Peyer's patch (tissue), 4 donors: ENCODE measurements at regions not wholly inside any gene's neighbourhood (a gene's known extent, or its start where the extent isn't known, plus 50 kb on each side); places are given as distances from the start of the nearest gene placed in this dataset.
"Not testable (repeated sequence)": the region's sequence is repeated elsewhere in the genome, so short reads cannot be mapped to it uniquely, and the experiment has no call there.

Experiments used
- DNase-seq, 3 donors: peaks; one replicate each; pipeline ENCODE4 v3.0.0-alpha.2; 2017 to 2019
- H3K27ac ChIP-seq, 4 donors: fragments of 200-600 bp; sonication (generic); one replicate each; pipeline ENCODE4 v1.5.1; 2016 to 2019
- H3K27me3 ChIP-seq, 2 donors: fragments of 200-600 bp; sonication (generic); one replicate each; pipeline ENCODE4 v1.5.1; 2019
- H3K36me3 ChIP-seq, 3 donors: fragments of 200-600 bp; sonication (generic); one replicate each; pipeline ENCODE4 v1.5.1; 2016 to 2019
- H3K4me1 ChIP-seq, 4 donors: fragments of 200-600 bp; sonication (generic); one replicate each; pipeline ENCODE4 v1.5.1; 2016 to 2019
- H3K4me3 ChIP-seq, 4 donors: fragments of 200-600 bp; sonication (generic); 1 replicate in 3 of 4; 2 replicates in 1 of 4; pipeline ENCODE4 v1.5.1; 2016 to 2019; ENCODE audit warnings: mild to moderate bottlenecking in 1 of 4
- H3K9me3 ChIP-seq, 4 donors: fragments of 200-600 bp; sonication (generic); one replicate each; pipeline ENCODE4 v1.5.1; 2016 to 2019; ENCODE audit warnings: mild to moderate bottlenecking in 1 of 4
- POLR2A ChIP-seq, 2 donors: fragments of 450-650 bp; IDR thresholded peaks; one replicate each; pipeline ENCODE4 v1.5.1; 2017; ENCODE audit warnings: antibody characterized with exemption in 2 of 2, mild to moderate bottlenecking in 2 of 2, moderate library complexity in 2 of 2
- TF ChIP-seq, protein P1 (sequence below), 6 experiments: fragments of 450-650 bp in 4 of 6; fragments of 200-600 bp in 2 of 6; sonication (generic) in 1 of 6; IDR thresholded peaks; one replicate each; pipeline ENCODE4 v1.5.1; 2017 to 2019; ENCODE audit warnings: antibody characterized with exemption in 6 of 6, mild to moderate bottlenecking in 3 of 6, moderate library complexity in 1 of 6

DNA sequence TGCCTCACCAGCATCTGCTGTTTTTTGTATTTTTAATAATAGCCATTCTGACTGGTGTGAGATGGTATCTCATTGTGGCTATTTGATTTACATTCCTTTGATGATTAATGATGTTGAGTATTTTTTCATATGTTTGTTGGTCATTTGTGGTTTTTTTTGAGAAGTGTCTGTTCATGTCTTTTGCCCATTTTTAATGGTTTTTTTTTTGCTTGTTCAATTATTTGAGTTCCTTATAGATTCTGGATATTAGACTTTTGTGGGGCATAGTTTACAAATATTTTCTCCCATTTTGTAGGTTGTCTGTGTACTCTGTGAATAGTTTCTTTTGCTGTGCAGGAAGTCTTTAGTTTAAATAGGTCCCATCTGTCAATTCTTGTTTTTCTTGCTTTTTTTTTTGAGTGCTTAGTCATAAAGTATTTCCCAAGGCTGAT is 148.1 kb downstream of the NPR3 start:
- no peak for DNase-seq
- no peaks in the 10 kb centered on the region for H3K36me3 ChIP-seq
- H3K27ac ChIP-seq: no peak overlapping the region
- H3K4me3 ChIP-seq: no peak overlapping the region
- no peak for TF ChIP-seq POLR2A (IDR thresholded peaks at IDR 0.05)
- TF ChIP-seq, protein P1, sequence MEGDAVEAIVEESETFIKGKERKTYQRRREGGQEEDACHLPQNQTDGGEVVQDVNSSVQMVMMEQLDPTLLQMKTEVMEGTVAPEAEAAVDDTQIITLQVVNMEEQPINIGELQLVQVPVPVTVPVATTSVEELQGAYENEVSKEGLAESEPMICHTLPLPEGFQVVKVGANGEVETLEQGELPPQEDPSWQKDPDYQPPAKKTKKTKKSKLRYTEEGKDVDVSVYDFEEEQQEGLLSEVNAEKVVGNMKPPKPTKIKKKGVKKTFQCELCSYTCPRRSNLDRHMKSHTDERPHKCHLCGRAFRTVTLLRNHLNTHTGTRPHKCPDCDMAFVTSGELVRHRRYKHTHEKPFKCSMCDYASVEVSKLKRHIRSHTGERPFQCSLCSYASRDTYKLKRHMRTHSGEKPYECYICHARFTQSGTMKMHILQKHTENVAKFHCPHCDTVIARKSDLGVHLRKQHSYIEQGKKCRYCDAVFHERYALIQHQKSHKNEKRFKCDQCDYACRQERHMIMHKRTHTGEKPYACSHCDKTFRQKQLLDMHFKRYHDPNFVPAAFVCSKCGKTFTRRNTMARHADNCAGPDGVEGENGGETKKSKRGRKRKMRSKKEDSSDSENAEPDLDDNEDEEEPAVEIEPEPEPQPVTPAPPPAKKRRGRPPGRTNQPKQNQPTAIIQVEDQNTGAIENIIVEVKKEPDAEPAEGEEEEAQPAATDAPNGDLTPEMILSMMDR (IDR thresholded peaks at IDR 0.05): no peak
- no peaks in the 10 kb centered on the region for H3K27me3 ChIP-seq
- H3K9me3 ChIP-seq: peaks cover 0 to 7% (median 0%) of the 10 kb centered on the region in 4 donors
- no peaks in the 10 kb centered on the region for H3K4me1 ChIP-seq

DNA sequence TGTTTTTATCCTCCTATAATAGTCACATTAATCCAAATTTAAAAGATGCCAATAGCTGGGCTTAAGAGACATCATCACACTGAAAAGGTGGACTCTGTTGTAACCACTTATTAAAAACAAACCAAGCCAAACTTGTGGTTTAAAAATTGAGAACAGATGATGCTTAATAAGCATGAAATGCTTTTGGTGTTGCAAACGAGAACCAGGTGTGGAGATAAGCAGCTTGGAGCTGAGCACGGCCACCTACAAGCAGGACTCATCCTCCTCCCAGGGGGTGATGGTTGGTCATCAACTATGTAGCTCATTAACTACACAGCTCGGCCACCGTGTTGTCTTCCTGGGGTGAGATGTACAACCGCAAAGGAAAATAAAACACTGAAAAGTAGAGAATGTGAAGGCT is 154.4 kb downstream of the NPR3 start:
- TF ChIP-seq, protein P1 (IDR thresholded peaks at IDR 0.05): no peak
- no peak for TF ChIP-seq POLR2A (IDR thresholded peaks at IDR 0.05)
- no peaks in the 10 kb centered on the region for H3K36me3 ChIP-seq
- H3K4me1 ChIP-seq: no peaks in the 10 kb centered on the region
- no peak overlapping the region for H3K27ac ChIP-seq
- no peak overlapping the region for H3K4me3 ChIP-seq
- no peaks in the 10 kb centered on the region for H3K27me3 ChIP-seq
- DNase-seq: no peak
- no peaks in the 10 kb centered on the region for H3K9me3 ChIP-seq

DNA sequence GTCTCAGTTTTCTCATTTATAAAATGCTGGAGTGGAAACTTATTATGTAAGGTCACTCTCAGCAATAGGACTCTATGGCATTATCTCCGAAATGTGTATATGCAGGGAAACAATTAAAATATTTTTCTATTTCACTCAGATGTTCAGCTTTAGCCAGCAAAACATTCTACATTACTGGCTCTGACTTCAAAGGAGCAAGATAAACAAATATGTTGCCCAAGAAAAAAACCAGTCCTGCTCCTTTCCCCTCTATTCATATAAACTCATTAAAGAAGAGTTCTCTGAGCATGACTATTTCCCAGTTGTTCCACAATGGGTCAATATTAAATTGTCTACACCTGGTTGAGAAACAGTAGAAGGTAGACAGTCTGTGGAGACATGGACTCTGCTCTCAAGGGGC is 155.0 kb downstream of the NPR3 start:
- no peak for DNase-seq
- Histone ChIP-seq H3K9me3 (no peaks in the 10 kb centered on the region), H3K27ac (no peak overlapping the region), H3K4me3 (no peak overlapping the region), H3K36me3 (no peaks in the 10 kb centered on the region), H3K4me1 (no peaks in the 10 kb centered on the region), H3K27me3 (no peaks in the 10 kb centered on the region)
- TF ChIP-seq POLR2A (IDR thresholded peaks at IDR 0.05): no peak
- TF ChIP-seq, protein P1 (IDR thresholded peaks at IDR 0.05): no peak

DNA sequence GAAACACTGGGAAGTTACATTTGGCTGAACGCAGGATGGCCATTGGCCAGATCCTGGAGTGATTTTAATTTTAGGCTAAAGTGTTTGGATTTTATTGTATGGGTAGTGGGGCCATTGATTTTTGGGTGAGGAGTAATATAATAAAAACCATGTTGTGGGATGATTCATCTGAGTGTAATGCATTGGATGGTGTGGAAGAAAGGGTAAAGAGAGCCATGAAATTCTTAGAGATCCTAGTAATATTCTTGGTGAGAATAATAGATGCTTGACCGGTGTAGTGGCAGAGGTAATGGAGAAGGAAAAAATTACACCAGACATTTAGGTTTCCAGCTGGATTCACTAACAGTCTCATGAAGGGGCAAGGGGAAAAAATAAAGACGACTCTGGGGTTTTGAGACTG is 158.1 kb downstream of the NPR3 start:
- no peak overlapping the region for H3K27ac ChIP-seq
- H3K9me3 ChIP-seq: peaks cover 0 to 6% (median 0%) of the 10 kb centered on the region in 4 donors
- no peak for DNase-seq
- TF ChIP-seq, protein P1 (IDR thresholded peaks at IDR 0.05): no peak
- no peak for TF ChIP-seq POLR2A (IDR thresholded peaks at IDR 0.05)
- H3K4me1 ChIP-seq: no peaks in the 10 kb centered on the region
- H3K27me3 ChIP-seq: no peaks in the 10 kb centered on the region
- no peak overlapping the region for H3K4me3 ChIP-seq
- H3K36me3 ChIP-seq: no peaks in the 10 kb centered on the region

DNA sequence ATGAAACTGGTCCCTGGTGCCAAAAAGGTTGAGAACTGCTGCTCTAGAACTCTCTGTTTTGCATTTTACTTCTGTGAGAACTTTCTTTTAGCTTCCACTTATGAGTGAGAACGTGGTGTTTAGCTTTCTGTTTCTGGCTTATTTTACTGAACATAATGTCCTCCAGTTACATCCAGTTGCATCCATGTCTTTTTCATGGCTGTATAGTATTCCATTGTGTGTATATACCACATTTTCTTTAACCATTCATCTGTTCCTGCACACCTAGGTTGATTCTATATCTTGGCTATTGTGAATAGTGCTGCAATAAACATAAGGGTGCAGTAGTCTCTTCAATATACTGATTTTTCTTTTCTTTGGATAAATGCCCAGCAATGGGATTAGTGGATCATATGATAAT is 165.7 kb downstream of the NPR3 start:
- H3K27me3 ChIP-seq: no peaks in the 10 kb centered on the region
- TF ChIP-seq, protein P1 (IDR thresholded peaks at IDR 0.05): no peak
- no peak for TF ChIP-seq POLR2A (IDR thresholded peaks at IDR 0.05)

DNA sequence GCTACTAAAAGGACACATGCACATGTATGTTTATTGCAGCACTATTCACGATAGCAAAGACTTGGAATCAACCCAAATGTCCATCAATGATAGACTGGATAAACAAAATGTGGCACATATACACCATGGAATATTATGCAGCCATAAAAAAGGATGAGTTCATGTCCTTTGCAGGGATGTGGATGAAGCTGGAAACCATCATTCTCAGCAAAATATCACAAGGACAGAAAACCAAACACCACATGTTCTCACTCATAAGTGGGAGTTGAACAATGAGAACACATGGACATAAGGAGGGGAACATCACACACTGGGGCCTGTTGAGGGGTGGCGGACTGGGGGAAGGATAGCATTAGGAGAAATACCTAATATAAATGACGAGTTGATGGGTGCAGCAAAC is 168.2 kb downstream of the NPR3 start:
- not testable (repeated sequence) for DNase-seq, H3K27ac ChIP-seq, H3K9me3 ChIP-seq, H3K27me3 ChIP-seq, H3K36me3 ChIP-seq, H3K4me3 ChIP-seq, H3K4me1 ChIP-seq

More for the DNA sequence above, 165.7 kb downstream of the NPR3 start:
- H3K4me1 ChIP-seq: no peaks in the 10 kb centered on the region
- peaks cover 0 to 2% (median under 1%) of the 10 kb centered on the region in 4 donors for H3K9me3 ChIP-seq
- H3K36me3 ChIP-seq: no peaks in the 10 kb centered on the region
- no peak overlapping the region for H3K27ac ChIP-seq
- H3K4me3 ChIP-seq: no peak overlapping the region
- no peak for DNase-seq
